Vagina (tissue), 2 donors: ENCODE measurements at regions not wholly inside any gene's neighbourhood (a gene's known extent, or its start where the extent isn't known, plus 50 kb on each side); places are given as distances from the start of the nearest gene placed in this dataset.
A peak's percentile ranks its signal among the peaks of the same experiment; 100 is the strongest.
"Not testable (repeated sequence)": the region's sequence is repeated elsewhere in the genome, so short reads cannot be mapped to it uniquely, and the experiment has no call there.

Experiments used
- DNase-seq, 2 donors: peaks; one replicate each; pipeline ENCODE4 v3.0.0-alpha.2; 2017; ENCODE audit errors: extremely low spot score in 2 of 2
- H3K27ac ChIP-seq: fragments of 200-600 bp; sonication (generic); one replicate; pipeline ENCODE4 v1.5.1; 2019
- H3K27me3 ChIP-seq: fragments of 200-600 bp; sonication (generic); one replicate; pipeline ENCODE4 v1.5.1; 2019
- H3K36me3 ChIP-seq, 2 donors: fragments of 200-600 bp; sonication (generic); one replicate each; pipeline ENCODE4 v1.5.1; 2017 to 2019
- H3K4me1 ChIP-seq: fragments of 200-600 bp; sonication (generic); one replicate; pipeline ENCODE4 v1.5.1; 2019
- H3K4me3 ChIP-seq, 2 donors: fragments of 200-600 bp; sonication (generic); 1 replicate in 1 of 2; 2 replicates in 1 of 2; pipeline ENCODE4 v1.5.1; 2016 to 2019
- H3K9me3 ChIP-seq: fragments of 200-600 bp; sonication (generic); one replicate; pipeline ENCODE4 v1.5.1; 2019
- POLR2A ChIP-seq, 2 donors: fragments of 450-650 bp; IDR thresholded peaks; one replicate each; pipeline ENCODE4 v1.6.1; 2017; ENCODE audit warnings: antibody characterized with exemption in 2 of 2, mild to moderate bottlenecking in 2 of 2, moderate library complexity in 2 of 2
- POLR2AphosphoS5 ChIP-seq, 2 donors: sonication (generic); formaldehyde crosslinking; IDR thresholded peaks; one replicate each; pipeline ENCODE4 v1.9.0; 2017; ENCODE audit warnings: antibody characterized with exemption in 2 of 2, mild to moderate bottlenecking in 2 of 2, low read depth in 1 of 2; ENCODE audit not compliant: insufficient read depth in 1 of 2
- intact Hi-C: fragments of 100-400 bp; cut with DNase I; formaldehyde crosslinking; loops from one replicate; pipeline ENCODE4 v1.15.1; 2023
- TF ChIP-seq, protein P1 (sequence below), 3 experiments: fragments of 450-650 bp in 2 of 3; fragments of 200-600 bp in 1 of 3; sonication (generic) in 1 of 3; IDR thresholded peaks; one replicate each; pipeline ENCODE4 v1.5.1; 2017 to 2019; ENCODE audit warnings: antibody characterized with exemption in 3 of 3, mild to moderate bottlenecking in 2 of 3, moderate library complexity in 2 of 3

- H3K36me3 ChIP-seq = no peaks in the 10 kb centered on the region
- H3K27ac ChIP-seq = no peak overlapping the region
- H3K4me3 ChIP-seq = no peak overlapping the region
- H3K9me3 ChIP-seq = no peaks in the 10 kb centered on the region
- peak; percentile 67 to 74 for DNase-seq
- TF ChIP-seq, protein P1, sequence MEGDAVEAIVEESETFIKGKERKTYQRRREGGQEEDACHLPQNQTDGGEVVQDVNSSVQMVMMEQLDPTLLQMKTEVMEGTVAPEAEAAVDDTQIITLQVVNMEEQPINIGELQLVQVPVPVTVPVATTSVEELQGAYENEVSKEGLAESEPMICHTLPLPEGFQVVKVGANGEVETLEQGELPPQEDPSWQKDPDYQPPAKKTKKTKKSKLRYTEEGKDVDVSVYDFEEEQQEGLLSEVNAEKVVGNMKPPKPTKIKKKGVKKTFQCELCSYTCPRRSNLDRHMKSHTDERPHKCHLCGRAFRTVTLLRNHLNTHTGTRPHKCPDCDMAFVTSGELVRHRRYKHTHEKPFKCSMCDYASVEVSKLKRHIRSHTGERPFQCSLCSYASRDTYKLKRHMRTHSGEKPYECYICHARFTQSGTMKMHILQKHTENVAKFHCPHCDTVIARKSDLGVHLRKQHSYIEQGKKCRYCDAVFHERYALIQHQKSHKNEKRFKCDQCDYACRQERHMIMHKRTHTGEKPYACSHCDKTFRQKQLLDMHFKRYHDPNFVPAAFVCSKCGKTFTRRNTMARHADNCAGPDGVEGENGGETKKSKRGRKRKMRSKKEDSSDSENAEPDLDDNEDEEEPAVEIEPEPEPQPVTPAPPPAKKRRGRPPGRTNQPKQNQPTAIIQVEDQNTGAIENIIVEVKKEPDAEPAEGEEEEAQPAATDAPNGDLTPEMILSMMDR (IDR thresholded peaks at IDR 0.05) = no peak
- TF ChIP-seq POLR2A (IDR thresholded peaks at IDR 0.05) = no peak
- no peak for TF ChIP-seq POLR2AphosphoS5 (IDR thresholded peaks at IDR 0.05; ENCODE audit: insufficient read depth in 1 of 2, low read depth in 1 of 2)
- H3K27me3 ChIP-seq = no peaks in the 10 kb centered on the region
- H3K4me1 ChIP-seq = no peaks in the 10 kb centered on the region
- intact Hi-C loops = no loop called here
These were observed 1096.5 kb upstream of the TMEM132C start for GRCh38 chr12:127170226-127171180.

DNA sequence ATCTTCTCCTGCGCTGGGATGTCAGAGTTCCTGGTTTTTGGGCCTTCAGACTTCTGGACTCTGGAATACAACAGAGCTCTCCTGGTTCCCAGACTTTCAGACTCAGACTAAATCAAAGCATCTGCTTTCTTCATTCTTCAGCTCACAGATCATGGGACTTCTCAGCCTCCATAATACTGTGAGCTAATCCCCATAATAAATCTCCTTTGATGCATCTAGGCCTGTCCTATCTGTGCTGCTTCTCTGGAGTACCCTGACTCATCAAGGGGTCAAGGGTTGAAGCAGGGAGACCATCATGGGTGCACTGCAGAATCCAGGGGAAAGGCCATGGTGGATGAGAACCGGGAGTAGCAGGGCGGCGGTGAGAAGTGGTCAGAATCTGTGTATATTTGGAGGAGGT lies 1094.1 kb upstream of the TMEM132C start:
- H3K36me3 ChIP-seq = no peaks in the 10 kb centered on the region
- no peaks in the 10 kb centered on the region for H3K9me3 ChIP-seq
- no peaks in the 10 kb centered on the region for H3K4me1 ChIP-seq
- TF ChIP-seq, protein P1 (IDR thresholded peaks at IDR 0.05) = no peak
- no peak for TF ChIP-seq POLR2A (IDR thresholded peaks at IDR 0.05)
- no peak for TF ChIP-seq POLR2AphosphoS5 (IDR thresholded peaks at IDR 0.05; ENCODE audit: insufficient read depth in 1 of 2, low read depth in 1 of 2)
- intact Hi-C loops = no loop called here
- H3K27me3 ChIP-seq = no peaks in the 10 kb centered on the region
- no peak overlapping the region for H3K4me3 ChIP-seq
- no peak overlapping the region for H3K27ac ChIP-seq
- peak; percentile 49 to 56 for DNase-seq

DNA sequence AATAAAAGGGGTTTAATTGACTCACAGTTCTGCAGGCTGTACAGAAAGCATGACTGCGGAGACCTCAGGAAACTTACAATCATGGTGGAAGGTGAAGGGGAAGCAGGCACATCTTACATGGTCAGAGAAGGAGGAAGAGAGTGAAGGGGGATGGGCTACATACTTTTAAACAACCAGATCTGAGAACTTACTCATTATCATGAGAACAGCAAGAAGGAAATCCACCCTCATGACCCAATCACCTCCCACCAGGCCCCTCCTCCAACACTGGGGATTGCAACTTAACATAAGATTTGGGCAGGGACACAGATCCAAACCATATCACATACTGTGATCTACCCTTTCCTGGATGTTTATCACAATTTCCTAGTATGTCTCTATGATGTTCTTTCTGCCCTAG lies 1093.0 kb upstream of the TMEM132C start:
- intact Hi-C loops = not testable (repeated sequence)

DNA sequence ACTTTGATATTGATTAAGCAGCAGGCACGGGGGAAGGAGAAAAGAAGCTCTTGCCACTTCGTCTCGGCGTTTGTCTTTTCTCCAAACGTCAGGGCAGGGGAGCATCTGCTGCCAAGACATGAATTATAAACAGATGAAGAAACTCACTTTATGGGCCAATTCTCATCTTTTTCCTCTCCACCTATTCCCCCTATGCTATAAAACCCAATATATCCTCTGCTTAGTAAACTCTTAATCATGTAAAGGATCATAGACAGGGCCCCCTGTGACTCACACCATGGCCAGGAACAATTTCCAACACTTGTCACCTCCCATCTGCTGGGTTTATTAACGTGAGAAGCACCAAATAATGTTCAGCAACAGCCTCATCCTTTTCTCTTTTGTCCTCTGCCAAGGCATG lies 1092.1 kb upstream of the TMEM132C start:
- peak in 1 of 2 donors; percentile 22 for DNase-seq
- no peak overlapping the region for H3K27ac ChIP-seq
- no peaks in the 10 kb centered on the region for H3K4me1 ChIP-seq
- H3K9me3 ChIP-seq = no peaks in the 10 kb centered on the region
- H3K36me3 ChIP-seq = no peaks in the 10 kb centered on the region
- TF ChIP-seq POLR2AphosphoS5 (IDR thresholded peaks at IDR 0.05; ENCODE audit: insufficient read depth in 1 of 2, low read depth in 1 of 2) (no peak), POLR2A (IDR thresholded peaks at IDR 0.05) (no peak)
- TF ChIP-seq, protein P1 (IDR thresholded peaks at IDR 0.05) = no peak
- intact Hi-C loops = no loop called here
- no peaks in the 10 kb centered on the region for H3K27me3 ChIP-seq
- no peak overlapping the region for H3K4me3 ChIP-seq

More for the DNA sequence above, 1093.0 kb upstream of the TMEM132C start:
- not testable (repeated sequence) for H3K4me3 ChIP-seq, H3K27ac ChIP-seq, H3K4me1 ChIP-seq, H3K9me3 ChIP-seq, H3K27me3 ChIP-seq, H3K36me3 ChIP-seq
- DNase-seq = peak in 1 of 2 donors; percentile 34

- TF ChIP-seq, protein P1 (IDR thresholded peaks at IDR 0.05) = no peak
- no peak for TF ChIP-seq POLR2AphosphoS5 (IDR thresholded peaks at IDR 0.05; ENCODE audit: insufficient read depth in 1 of 2, low read depth in 1 of 2)
- no peak for TF ChIP-seq POLR2A (IDR thresholded peaks at IDR 0.05)
- intact Hi-C loops = no loop called here
- H3K4me3 ChIP-seq = no peak overlapping the region
- H3K4me1 ChIP-seq = no peaks in the 10 kb centered on the region
- no peaks in the 10 kb centered on the region for H3K9me3 ChIP-seq
- H3K27ac ChIP-seq = no peak overlapping the region
- no peaks in the 10 kb centered on the region for H3K27me3 ChIP-seq
- H3K36me3 ChIP-seq = no peaks in the 10 kb centered on the region
- DNase-seq = peak in 1 of 2 donors; percentile 16
These were observed 1091.6 kb upstream of the TMEM132C start for GRCh38 chr12:127175361-127175760.
